Lower leg skin (tissue), 3 donors: ENCODE measurements at regions not wholly inside any gene's neighbourhood (a gene's known extent, or its start where the extent isn't known, plus 50 kb on each side); places are given as distances from the start of the nearest gene placed in this dataset.

ENCODE experiments used
- POLR2A ChIP-seq, 2 donors: fragments of 450-650 bp; IDR thresholded peaks; one replicate each; pipeline ENCODE4 v1.6.1; 2016 to 2017; ENCODE audit warnings: antibody characterized with exemption in 2 of 2, mild to moderate bottlenecking in 1 of 2, moderate library complexity in 1 of 2
- TF ChIP-seq, protein P1 (sequence below), 3 donors: fragments of 450-650 bp; IDR thresholded peaks; one replicate each; pipeline ENCODE4 v1.5.1; 2016; ENCODE audit warnings: antibody characterized with exemption in 3 of 3, mild to moderate bottlenecking in 3 of 3, moderate library complexity in 2 of 3

DNA sequence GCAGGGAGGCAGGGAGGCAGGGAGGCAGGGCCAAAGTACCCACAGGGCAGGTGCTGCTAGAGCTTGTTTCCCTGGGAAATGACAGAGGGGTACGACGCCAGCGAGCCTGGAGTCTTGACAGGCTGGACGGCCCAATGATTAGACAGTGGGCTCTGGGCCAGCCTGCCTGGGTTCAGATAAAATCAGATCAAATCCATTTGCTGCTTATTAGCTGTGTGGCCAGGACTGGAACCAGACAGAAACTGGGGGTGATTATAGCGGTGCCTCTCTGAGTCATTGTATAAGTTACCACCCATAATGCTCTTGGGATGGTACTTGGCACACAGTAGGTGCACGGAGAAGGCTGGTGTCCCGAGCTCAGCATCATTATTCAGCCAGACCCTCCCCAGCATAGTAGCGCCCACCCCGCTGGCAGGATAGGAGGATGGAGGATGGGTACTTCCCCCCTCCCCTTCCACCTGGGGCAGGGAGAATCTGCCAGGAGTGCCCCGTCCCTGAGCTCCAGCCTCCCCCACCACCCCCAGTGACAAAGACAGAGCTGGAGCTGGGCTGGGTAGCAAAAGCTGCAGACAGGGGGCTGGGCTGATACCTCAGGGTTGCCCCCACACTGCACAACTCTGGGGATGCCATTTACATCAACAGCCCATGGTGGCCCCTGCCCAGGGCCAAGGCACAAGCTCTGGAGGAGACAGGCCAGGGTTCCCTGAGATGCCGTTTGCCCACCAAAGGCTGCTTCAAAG is 77.6 kb upstream of the TNRC6C start:
- TF ChIP-seq POLR2A (IDR thresholded peaks at IDR 0.05), result no peak
- TF ChIP-seq, protein P1, sequence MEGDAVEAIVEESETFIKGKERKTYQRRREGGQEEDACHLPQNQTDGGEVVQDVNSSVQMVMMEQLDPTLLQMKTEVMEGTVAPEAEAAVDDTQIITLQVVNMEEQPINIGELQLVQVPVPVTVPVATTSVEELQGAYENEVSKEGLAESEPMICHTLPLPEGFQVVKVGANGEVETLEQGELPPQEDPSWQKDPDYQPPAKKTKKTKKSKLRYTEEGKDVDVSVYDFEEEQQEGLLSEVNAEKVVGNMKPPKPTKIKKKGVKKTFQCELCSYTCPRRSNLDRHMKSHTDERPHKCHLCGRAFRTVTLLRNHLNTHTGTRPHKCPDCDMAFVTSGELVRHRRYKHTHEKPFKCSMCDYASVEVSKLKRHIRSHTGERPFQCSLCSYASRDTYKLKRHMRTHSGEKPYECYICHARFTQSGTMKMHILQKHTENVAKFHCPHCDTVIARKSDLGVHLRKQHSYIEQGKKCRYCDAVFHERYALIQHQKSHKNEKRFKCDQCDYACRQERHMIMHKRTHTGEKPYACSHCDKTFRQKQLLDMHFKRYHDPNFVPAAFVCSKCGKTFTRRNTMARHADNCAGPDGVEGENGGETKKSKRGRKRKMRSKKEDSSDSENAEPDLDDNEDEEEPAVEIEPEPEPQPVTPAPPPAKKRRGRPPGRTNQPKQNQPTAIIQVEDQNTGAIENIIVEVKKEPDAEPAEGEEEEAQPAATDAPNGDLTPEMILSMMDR (IDR thresholded peaks at IDR 0.05), result no peak
